ENCODE measurements at regions not wholly inside any gene's neighbourhood (a gene's known extent, or its start where the extent isn't known, plus 50 kb on each side); places are given as distances from the start of the nearest gene placed in this dataset.

DNA sequence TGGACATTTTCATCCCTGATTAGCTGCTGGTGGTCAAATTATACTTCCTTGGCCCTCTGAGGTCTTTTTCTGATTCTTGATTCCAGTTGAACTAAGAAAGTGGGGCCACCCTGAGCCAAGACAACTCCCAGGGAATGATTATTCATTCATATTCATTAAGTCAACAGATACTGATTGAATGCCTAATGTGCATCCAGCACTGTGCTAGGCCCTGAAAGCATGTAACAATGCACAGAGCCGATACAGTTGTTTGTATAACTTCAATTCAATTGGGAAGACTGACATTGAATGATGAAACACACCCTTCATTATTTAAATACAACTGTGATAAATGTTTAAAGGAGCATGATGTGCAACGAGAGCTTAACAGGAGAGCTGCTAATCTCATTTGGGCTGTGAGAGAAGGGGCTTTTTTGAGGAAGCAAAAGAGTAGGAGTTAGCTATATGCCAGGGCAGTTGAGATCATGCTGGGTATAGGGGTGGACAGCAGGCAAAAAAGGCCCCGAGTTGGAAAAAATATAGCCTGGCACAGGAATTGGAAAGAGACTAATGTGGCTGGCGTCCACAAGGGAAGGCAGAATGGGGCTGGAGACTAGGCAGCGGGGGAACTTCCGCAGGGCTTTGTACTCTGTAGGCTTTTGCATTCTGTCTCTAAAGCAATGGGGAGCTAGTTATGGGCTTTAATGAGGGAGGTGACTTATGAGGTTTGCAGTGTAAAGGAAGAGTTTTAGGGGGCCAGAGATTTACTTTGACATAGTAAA, 57.2 kb upstream of the ACVR1 start:
- no peak for DNase-seq

DNA sequence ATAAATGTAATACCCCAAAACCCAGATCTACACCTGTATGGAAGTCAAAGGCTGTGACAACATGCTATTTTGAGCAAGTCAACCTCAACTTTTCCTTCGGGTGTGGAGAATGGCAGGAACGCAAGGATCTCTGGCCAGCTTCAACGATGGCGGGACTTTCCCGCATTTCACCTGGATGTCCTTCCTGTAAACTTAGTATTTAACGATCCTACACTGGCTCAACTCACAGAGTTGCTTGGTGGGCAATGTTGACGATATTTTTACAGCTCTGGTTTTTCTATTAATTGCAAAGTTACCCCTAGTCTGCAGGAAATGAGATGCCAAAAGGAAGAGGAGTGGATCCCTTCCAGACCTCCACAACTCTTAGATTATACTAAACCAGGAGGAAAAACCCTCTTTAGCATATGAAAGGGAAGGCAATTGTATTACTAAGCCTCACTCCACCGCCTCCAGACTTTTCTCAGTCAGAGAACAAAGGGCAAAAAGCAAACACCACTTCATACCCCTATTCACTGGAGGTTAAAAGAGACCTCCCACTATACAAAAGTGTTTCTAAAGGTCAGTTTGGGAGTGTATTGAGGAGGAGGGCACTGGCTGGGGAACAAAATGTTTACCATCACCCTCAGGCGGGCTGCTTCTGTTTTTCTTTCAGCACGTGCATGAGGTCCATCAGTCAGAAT, 56.5 kb upstream of the ACVR1 start:
- no peak for DNase-seq

DNA sequence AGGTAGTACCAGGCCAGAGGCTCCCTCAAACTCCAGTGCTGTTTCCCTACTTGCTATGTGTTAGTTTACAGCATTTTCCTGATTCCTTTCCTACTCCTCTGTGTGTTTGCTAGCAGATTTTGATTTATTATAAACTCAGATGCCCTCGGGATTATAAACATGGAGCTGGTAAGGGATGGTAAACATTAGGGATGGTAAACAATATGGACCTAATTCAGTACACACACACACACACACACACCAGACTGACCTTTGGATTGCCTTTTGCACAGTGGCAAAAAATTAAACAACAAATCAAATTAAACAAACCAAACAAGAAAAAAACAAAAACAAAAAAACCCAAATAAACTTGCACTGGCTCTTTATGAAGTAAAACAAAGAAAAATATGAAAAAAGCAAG, 55.4 kb upstream of the ACVR1 start:
- DNase-seq, result no peak

DNA sequence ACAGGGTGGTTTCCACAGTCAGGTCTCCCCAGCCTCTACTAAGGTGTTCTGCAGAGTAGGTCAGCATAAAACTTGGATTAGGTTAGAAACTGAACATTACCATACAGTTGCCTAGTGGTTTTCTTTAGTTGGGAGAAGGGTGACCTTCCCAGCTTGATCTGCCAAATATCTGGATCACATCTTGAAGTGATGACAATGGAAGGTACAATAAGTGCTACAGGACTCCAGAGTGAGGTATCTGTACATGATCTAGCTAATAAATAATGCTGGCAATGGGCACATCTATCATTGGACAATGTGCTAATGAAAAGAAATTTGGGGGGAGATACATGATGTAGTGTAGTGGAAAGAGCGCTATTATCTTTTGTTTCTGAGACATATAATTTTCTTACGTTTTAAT, 54.6 kb upstream of the ACVR1 start:
- no peak for DNase-seq

DNA sequence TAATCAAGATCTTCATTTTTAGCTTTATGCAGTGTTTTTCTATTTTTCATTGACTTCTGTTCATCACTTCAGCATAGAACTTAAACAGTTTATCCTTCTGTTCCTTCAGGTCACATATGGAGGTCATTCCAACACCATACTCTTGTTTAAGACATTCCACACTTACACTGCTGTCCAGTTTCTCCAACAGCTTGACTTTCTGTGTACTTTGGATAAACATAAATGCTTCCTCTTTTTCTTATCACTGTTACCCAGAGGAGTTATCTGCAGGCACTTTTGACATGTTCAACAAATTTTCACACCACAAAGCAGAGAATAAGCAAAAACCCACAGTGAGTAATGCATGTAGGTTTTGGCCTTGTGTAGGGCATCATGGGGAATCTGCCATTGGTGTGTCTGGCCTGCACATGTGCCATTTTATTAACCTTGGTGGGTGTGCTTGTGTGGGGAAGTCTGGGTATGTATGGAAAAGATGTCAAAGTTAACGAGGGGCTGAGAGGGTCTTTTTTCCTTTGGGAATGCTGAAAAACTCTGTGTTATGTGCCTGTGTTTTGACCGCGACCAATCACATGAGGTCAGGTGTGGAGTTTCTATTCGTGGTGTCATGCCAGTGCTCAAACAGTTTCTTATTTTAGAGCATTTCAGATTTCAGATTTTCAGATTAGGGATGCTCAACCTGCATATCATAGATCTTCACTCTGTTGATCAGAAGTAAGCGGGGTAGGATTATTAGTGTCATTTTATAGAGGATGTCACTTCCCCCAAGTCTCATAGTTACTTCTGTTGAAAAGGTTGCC, 53.9 kb upstream of the ACVR1 start:
- no peak for DNase-seq

DNA sequence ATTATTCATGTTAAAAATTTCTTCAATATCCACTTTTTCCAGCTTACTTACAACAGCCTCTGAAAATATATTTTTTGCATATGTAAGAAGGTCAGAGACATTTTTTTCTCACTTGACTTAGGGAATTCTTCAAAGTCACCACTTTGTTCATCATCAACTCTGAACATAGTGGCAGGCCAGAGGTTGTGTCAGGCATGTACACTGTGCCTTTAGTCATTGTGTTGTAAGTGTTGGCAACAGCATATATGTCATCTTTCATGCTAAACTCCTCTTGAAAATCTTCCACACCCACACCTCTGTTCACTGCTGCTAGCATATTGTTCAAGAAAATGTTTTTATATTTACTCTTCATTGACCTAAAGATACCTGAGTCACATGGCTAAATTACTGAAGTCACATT, 52.2 kb upstream of the ACVR1 start:
- no peak for DNase-seq

DNA sequence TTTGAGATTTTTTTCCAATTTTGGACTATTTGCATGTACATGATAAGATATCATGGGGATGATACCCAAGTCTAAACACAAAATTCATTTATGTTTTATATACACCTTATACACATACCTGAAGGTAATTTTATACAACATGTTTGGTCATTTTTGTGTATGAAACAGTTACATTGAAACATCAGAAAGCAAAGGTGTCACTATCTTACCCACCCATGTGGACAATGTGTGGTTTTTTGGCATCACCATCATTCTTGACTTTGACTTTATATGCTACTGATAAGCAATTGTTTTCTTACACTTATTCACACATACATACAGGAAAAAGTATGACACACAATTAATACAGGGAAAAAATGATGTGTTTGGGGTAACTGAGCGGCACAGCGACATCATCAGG, 51.0 kb upstream of the ACVR1 start:
- DNase-seq, result no peak
